Endothelial cell of umbilical vein (primary cell): ENCODE measurements at regions not wholly inside any gene's neighbourhood (a gene's known extent, or its start where the extent isn't known, plus 50 kb on each side); places are given as distances from the start of the nearest gene placed in this dataset.

Source experiments
- BruUV-seq: library from RNA; stranded (reverse); fragments of 400-500 nt; replicated peaks from 2 replicates; lab custom pipeline; 2021; lab: Mats Ljungman, UMichigan
- CTCF ChIA-PET: fragments of 300-600, 350-600 bp; sonication (Branson Sonifier 250); formaldehyde crosslinking; loops from one replicate; lab custom pipeline; 2021; ENCODE audit warnings: antibody characterized with exemption, inconsistent platforms; lab: Charles Lee
- POLR2A ChIA-PET: fragments of 300-600, 350-600 bp; sonication (Branson Sonifier 250); formaldehyde crosslinking; loops from one replicate; lab custom pipeline; 2021; ENCODE audit warnings: antibody characterized with exemption, inconsistent platforms; lab: Charles Lee
- DNase-seq: peaks from one replicate; pipeline ENCODE4 v3.0.0-alpha.2; 2011; ENCODE audit warnings: low read depth, low spot score
- FAIRE-seq: peaks from 2 replicates; lab custom pipeline; 2011; peaks lifted over from hg19 to GRCh38; lab: Jason Lieb, UNC
- H2AFZ ChIP-seq: 2 replicates; pipeline ENCODE4 v1.6.0; 2012; ENCODE audit warnings: low read depth, low read length, control low read depth, inconsistent platforms
- H3K27ac ChIP-seq: 2 replicates; pipeline ENCODE4 v1.5.1; 2011; ENCODE audit warnings: low read depth, mild to moderate bottlenecking, control low read depth, low read length, moderate library complexity; ENCODE audit not compliant: insufficient read depth
- H3K27me3 ChIP-seq, 2 experiments: 2 replicates each; pipeline versions ENCODE4 v1.6.0 to v1.6.1; 2011; ENCODE audit warnings: low read length in 2 of 2, mixed read lengths in 1 of 2; ENCODE audit not compliant: control insufficient read depth in 2 of 2, insufficient read depth in 2 of 2
- H3K36me3 ChIP-seq, 2 experiments: 2 replicates in 1 of 2; 3 replicates in 1 of 2; pipeline ENCODE4 v1.5.1; 2011; ENCODE audit warnings: low read length in 2 of 2, mild to moderate bottlenecking in 1 of 2, moderate library complexity in 1 of 2; ENCODE audit not compliant: control insufficient read depth in 2 of 2, insufficient read depth in 2 of 2; ENCODE audit errors: extremely low read depth in 1 of 2
- H3K4me1 ChIP-seq: 3 replicates; pipeline ENCODE4 v1.5.1; 2011; ENCODE audit warnings: mild to moderate bottlenecking, low read length; ENCODE audit not compliant: control insufficient read depth, insufficient read depth; ENCODE audit errors: extremely low read depth
- H3K4me2 ChIP-seq: 2 replicates; pipeline ENCODE4 v1.6.1; 2011; ENCODE audit warnings: low read length, control low read depth, mixed read lengths; ENCODE audit not compliant: insufficient read depth
- H3K4me3 ChIP-seq, 3 experiments: fragments of 200-600 bp in 1 of 3; sonication (generic), shearing (Covaris generic) in 1 of 3; replicated peaks in 1 of 3; 2 replicates each; pipeline ENCODE4 v1.5.1; 2011 to 2016; ENCODE audit warnings: control low read depth in 3 of 3, low read length in 3 of 3, mild to moderate bottlenecking in 2 of 3, inconsistent platforms in 1 of 3, low read depth in 1 of 3, moderate library complexity in 1 of 3; ENCODE audit not compliant: insufficient read depth in 1 of 3
- H3K79me2 ChIP-seq: 2 replicates; pipeline ENCODE4 v1.6.0; 2012; ENCODE audit warnings: low read length, inconsistent platforms; ENCODE audit not compliant: control insufficient read depth, insufficient read depth
- H3K9ac ChIP-seq: replicated peaks from 2 replicates; pipeline ENCODE3; 2011; ENCODE audit warnings: low read length, control low read depth; ENCODE audit not compliant: insufficient read depth; ENCODE audit errors: extremely low read depth
- H3K9me1 ChIP-seq: replicated peaks from 3 replicates; pipeline ENCODE4 v1.6.0; 2011; ENCODE audit warnings: mild to moderate bottlenecking, low read length; ENCODE audit not compliant: control insufficient read depth, insufficient read depth; ENCODE audit errors: extremely low read depth
- H3K9me3 ChIP-seq: replicated peaks from 2 replicates; pipeline ENCODE4 v1.5.1; 2012; ENCODE audit warnings: low read length, inconsistent platforms; ENCODE audit not compliant: control insufficient read depth, insufficient read depth
- H4K20me1 ChIP-seq: replicated peaks from 2 replicates; pipeline ENCODE3; 2011; ENCODE audit warnings: mild to moderate bottlenecking, low read length; ENCODE audit not compliant: control insufficient read depth, insufficient read depth; ENCODE audit errors: extremely low read depth
- EZH2 ChIP-seq: IDR thresholded peaks from 2 replicates; pipeline ENCODE4 v1.6.1; 2012; ENCODE audit warnings: borderline replicate concordance, low read depth, mild to moderate bottlenecking, moderate library complexity, low read length, inconsistent platforms; ENCODE audit not compliant: severe bottlenecking
- FOS ChIP-seq: IDR thresholded peaks from 2 replicates; pipeline ENCODE4 v1.6.1; 2011; ENCODE audit warnings: mild to moderate bottlenecking, low read length, moderate library complexity, borderline replicate concordance; ENCODE audit not compliant: insufficient read depth
- GATA2 ChIP-seq: IDR thresholded peaks from 2 replicates; pipeline ENCODE4 v1.7.0; 2011; ENCODE audit warnings: low read depth, mild to moderate bottlenecking, moderate library complexity, mixed read lengths, low read length; ENCODE audit not compliant: insufficient read length, insufficient read depth
- JUN ChIP-seq: IDR thresholded peaks from 2 replicates; pipeline ENCODE4 v1.6.1; 2011; ENCODE audit warnings: borderline replicate concordance, low read depth; ENCODE audit not compliant: insufficient read length, insufficient read depth
- MYC ChIP-seq: IDR thresholded peaks from one replicate; pipeline ENCODE4 v1.6.1; 2011; ENCODE audit warnings: mild to moderate bottlenecking, low read depth, low read length
- POLR2A ChIP-seq: IDR thresholded peaks from 2 replicates; pipeline ENCODE4 v1.6.1; 2012; ENCODE audit warnings: low read depth, mild to moderate bottlenecking, control low read depth, low read length
- POLR2AphosphoS5 ChIP-seq: IDR thresholded peaks from 2 replicates; pipeline ENCODE4 v1.6.1; 2012; ENCODE audit warnings: low read depth, mild to moderate bottlenecking, control low read depth, low read length, moderate library complexity; ENCODE audit not compliant: insufficient read depth
- dilution Hi-C: fragments of 300-500 bp; cut with MboI; formaldehyde crosslinking; loops from one replicate; pipeline ENCODE4 v1.15.0; 2019; ENCODE audit warnings: low sequenced_read_pairs; ENCODE audit not compliant: extremely low pct_ligation_motif_present
- intact Hi-C: fragments of 100-400 bp; cut with micrococcal nuclease; formaldehyde crosslinking; loops from one replicate; pipeline ENCODE4 v1.10.0; 2022
- TF ChIP-seq, protein P1 (sequence below): IDR thresholded peaks from 2 replicates; pipeline ENCODE4 v1.6.1; 2011; ENCODE audit not compliant: insufficient read depth, insufficient read length
- TF ChIP-seq, protein P2 (sequence below), 2 donors: IDR thresholded peaks; 1 replicate in 1 of 2; 2 replicates in 1 of 2; pipeline ENCODE4 v1.5.1; 2011; ENCODE audit warnings: low read length in 2 of 2, mild to moderate bottlenecking in 2 of 2, moderate library complexity in 2 of 2, control low read depth in 1 of 2, inconsistent platforms in 1 of 2, low read depth in 1 of 2; ENCODE audit not compliant: insufficient read depth in 1 of 2; ENCODE audit errors: extremely low read depth in 1 of 2

- intact Hi-C loops: loop anchor here (5.0 kb wide), 3 partner anchors 312 to 807 kb away; no protein-coding TSS in a partner anchor
- H3K9me1 ChIP-seq: no peaks in the 10 kb centered on the region
- dilution Hi-C loops: no loop called here
- no peak overlapping the region for H3K4me3 ChIP-seq
- H3K4me1 ChIP-seq: peaks cover 63% of the 10 kb centered on the region
- H3K4me2 ChIP-seq: no peak overlapping the region
- H3K27ac ChIP-seq: no peak overlapping the region
- FAIRE-seq: no peak
- no TSS peak for BruUV-seq
- CTCF ChIA-PET: no interaction called here
- no peaks in the 10 kb centered on the region for H3K36me3 ChIP-seq
- H3K27me3 ChIP-seq: no peaks in the 10 kb centered on the region
- H2AFZ ChIP-seq: no peak overlapping the region
- no peaks in the 10 kb centered on the region for H3K9me3 ChIP-seq
- TF ChIP-seq, protein P1, sequence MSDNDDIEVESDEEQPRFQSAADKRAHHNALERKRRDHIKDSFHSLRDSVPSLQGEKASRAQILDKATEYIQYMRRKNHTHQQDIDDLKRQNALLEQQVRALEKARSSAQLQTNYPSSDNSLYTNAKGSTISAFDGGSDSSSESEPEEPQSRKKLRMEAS: no peak
- TF ChIP-seq, protein P2, sequence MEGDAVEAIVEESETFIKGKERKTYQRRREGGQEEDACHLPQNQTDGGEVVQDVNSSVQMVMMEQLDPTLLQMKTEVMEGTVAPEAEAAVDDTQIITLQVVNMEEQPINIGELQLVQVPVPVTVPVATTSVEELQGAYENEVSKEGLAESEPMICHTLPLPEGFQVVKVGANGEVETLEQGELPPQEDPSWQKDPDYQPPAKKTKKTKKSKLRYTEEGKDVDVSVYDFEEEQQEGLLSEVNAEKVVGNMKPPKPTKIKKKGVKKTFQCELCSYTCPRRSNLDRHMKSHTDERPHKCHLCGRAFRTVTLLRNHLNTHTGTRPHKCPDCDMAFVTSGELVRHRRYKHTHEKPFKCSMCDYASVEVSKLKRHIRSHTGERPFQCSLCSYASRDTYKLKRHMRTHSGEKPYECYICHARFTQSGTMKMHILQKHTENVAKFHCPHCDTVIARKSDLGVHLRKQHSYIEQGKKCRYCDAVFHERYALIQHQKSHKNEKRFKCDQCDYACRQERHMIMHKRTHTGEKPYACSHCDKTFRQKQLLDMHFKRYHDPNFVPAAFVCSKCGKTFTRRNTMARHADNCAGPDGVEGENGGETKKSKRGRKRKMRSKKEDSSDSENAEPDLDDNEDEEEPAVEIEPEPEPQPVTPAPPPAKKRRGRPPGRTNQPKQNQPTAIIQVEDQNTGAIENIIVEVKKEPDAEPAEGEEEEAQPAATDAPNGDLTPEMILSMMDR (IDR thresholded peaks at IDR 0.05; ENCODE audit: extremely low read depth in 1 of 2, insufficient read depth in 1 of 2, low read depth in 1 of 2, low read length in 2 of 2): no peak
- no peak for TF ChIP-seq FOS
- no peak for TF ChIP-seq EZH2
- no peak for TF ChIP-seq POLR2AphosphoS5
- TF ChIP-seq MYC: no peak
- no peak for TF ChIP-seq POLR2A
- no peak for TF ChIP-seq JUN
- no peak for TF ChIP-seq GATA2
- H4K20me1 ChIP-seq: no peaks in the 10 kb centered on the region
- POLR2A ChIA-PET: no interaction called here
- no peak for DNase-seq
- no peak overlapping the region for H3K9ac ChIP-seq
- H3K79me2 ChIP-seq: no peaks in the 10 kb centered on the region
These were observed 149.0 kb upstream of the DPH6 start for GRCh38 chr15:35695003-35695402.
